RWPE1 (cell line): ENCODE measurements at regions not wholly inside any gene's neighbourhood (a gene's known extent, or its start where the extent isn't known, plus 50 kb on each side); places are given as distances from the start of the nearest gene placed in this dataset.

Experiments
- CTCF ChIA-PET: fragments of 350-600 bp; sonication (Branson Sonifier 250); formaldehyde crosslinking; extraction: SDS; loops from one replicate; lab custom pipeline; 2021; lab: Yijun Ruan, JAX
- POLR2A ChIA-PET: fragments of 400-600 bp; formaldehyde crosslinking; extraction: SDS; loops from one replicate; lab custom pipeline; 2020; ENCODE audit warnings: antibody characterized with exemption; ENCODE audit not compliant: low non-redundant PET; lab: Yijun Ruan, JAX
- DNase-seq: peaks from one replicate; pipeline ENCODE4 v3.0.0; 2012; ENCODE audit warnings: low spot score
- H3K27ac ChIP-seq: fragments of 450-650 bp; 2 replicates; pipeline ENCODE4 v1.5.1; 2017
- CTCF ChIP-seq: fragments of 450-650 bp; conservative IDR thresholded peaks from 2 replicates; pipeline ENCODE4 v1.5.1; 2017; ENCODE audit warnings: low read depth, mild to moderate bottlenecking

GRCh38 chr3:152785051-152785450, 49.9 kb upstream of the P2RY1 start:
- ChIA-PET POLR2A (no interaction called here), CTCF (no interaction called here)
- H3K27ac ChIP-seq, result no peak overlapping the region
- DNase-seq, result no peak
- no peak for TF ChIP-seq CTCF
